Transverse colon (tissue), 4 donors: ENCODE measurements at regions not wholly inside any gene's neighbourhood (a gene's known extent, or its start where the extent isn't known, plus 50 kb on each side); places are given as distances from the start of the nearest gene placed in this dataset.

Experiments
- CTCF ChIP-seq, 5 experiments: fragments of 200-600 bp in 3 of 5; fragments of 450-650 bp in 2 of 5; sonication (generic) in 3 of 5; IDR thresholded peaks; 1 replicate in 2 of 5; 2 replicates in 3 of 5; pipeline ENCODE4 v1.5.1; 2016 to 2017; ENCODE audit warnings: antibody characterized with exemption in 5 of 5, inconsistent platforms in 3 of 5, mild to moderate bottlenecking in 2 of 5, moderate library complexity in 1 of 5
- EP300 ChIP-seq: sonication (generic); formaldehyde crosslinking; IDR thresholded peaks from one replicate; pipeline ENCODE4 v1.6.1; 2017; ENCODE audit warnings: antibody characterized with exemption, low read depth
- POLR2A ChIP-seq: fragments of 450-650 bp; IDR thresholded peaks from one replicate; pipeline ENCODE4 v1.6.1; 2016; ENCODE audit warnings: antibody characterized with exemption, mild to moderate bottlenecking, moderate library complexity
- POLR2AphosphoS5 ChIP-seq, 3 donors: sonication (generic); formaldehyde crosslinking; IDR thresholded peaks; one replicate each; pipeline ENCODE4 v1.6.1; 2016; ENCODE audit warnings: antibody characterized with exemption in 3 of 3

- TF ChIP-seq CTCF (IDR thresholded peaks at IDR 0.05) (no peak), POLR2A (no peak), POLR2AphosphoS5 (IDR thresholded peaks at IDR 0.05) (no peak), EP300 (no peak)
Observed at GRCh38 chr2:144967961-144968360, 448.0 kb upstream of the ZEB2 start.
